ENCODE measurements at regions not wholly inside any gene's neighbourhood (a gene's known extent, or its start where the extent isn't known, plus 50 kb on each side); places are given as distances from the start of the nearest gene placed in this dataset.

GRCh38 chr13:84607261-84608013 is 725.2 kb upstream of the SLITRK1 start:
- intact Hi-C loops (cut with DNase I) = no loop called here
- Histone ChIP-seq H3K9ac (ENCODE audit: low read depth in 2 of 2, low read length in 2 of 2) (no peak overlapping the region), H3K27me3 (no peaks in the 10 kb centered on the region), H3K4me3 (no peak overlapping the region), H3K27ac (no peak overlapping the region), H3K4me1 (no peaks in the 10 kb centered on the region), H3K36me3 (no peaks in the 10 kb centered on the region), H3K9me3 (no peaks in the 10 kb centered on the region)
- no peak for TF ChIP-seq CTCF (IDR thresholded peaks at IDR 0.05)
- DNase-seq = no peak

GRCh38 chr13:84606616-84607015 is 724.3 kb upstream of the SLITRK1 start:
- intact Hi-C loops (cut with DNase I) = no loop called here
- Histone ChIP-seq H3K36me3 (no peaks in the 10 kb centered on the region), H3K9ac (ENCODE audit: low read depth in 2 of 2, low read length in 2 of 2) (no peak overlapping the region), H3K4me3 (no peak overlapping the region), H3K9me3 (no peaks in the 10 kb centered on the region), H3K4me1 (no peaks in the 10 kb centered on the region), H3K27me3 (no peaks in the 10 kb centered on the region), H3K27ac (no peak overlapping the region)
- no peak for TF ChIP-seq CTCF (IDR thresholded peaks at IDR 0.05)
- no peak for DNase-seq

- Histone ChIP-seq H3K9ac (ENCODE audit: low read depth in 2 of 2, low read length in 2 of 2) (no peak overlapping the region), H3K4me3 (no peak overlapping the region), H3K9me3 (no peaks in the 10 kb centered on the region), H3K36me3 (no peaks in the 10 kb centered on the region), H3K4me1 (no peaks in the 10 kb centered on the region), H3K27ac (no peak overlapping the region), H3K27me3 (no peaks in the 10 kb centered on the region)
- no peak for DNase-seq
- no peak for TF ChIP-seq CTCF (IDR thresholded peaks at IDR 0.05)
- intact Hi-C loops (cut with DNase I) = no loop called here
These were observed 723.7 kb upstream of the SLITRK1 start for GRCh38 chr13:84605927-84606326.

GRCh38 chr13:84591444-84591843 is 709.2 kb upstream of the SLITRK1 start:
- Histone ChIP-seq H3K27me3 (no peaks in the 10 kb centered on the region), H3K9ac (ENCODE audit: low read depth in 2 of 2, low read length in 2 of 2) (no peak overlapping the region), H3K4me1 (no peaks in the 10 kb centered on the region), H3K4me3 (no peak overlapping the region), H3K9me3 (no peaks in the 10 kb centered on the region), H3K36me3 (no peaks in the 10 kb centered on the region), H3K27ac (no peak overlapping the region)
- TF ChIP-seq CTCF (IDR thresholded peaks at IDR 0.05) = no peak
- intact Hi-C loops (cut with DNase I) = no loop called here
- no peak for DNase-seq

GRCh38 chr13:84590663-84591062 is 708.4 kb upstream of the SLITRK1 start:
- no peaks in the 10 kb centered on the region for H3K27me3 ChIP-seq
- H3K9ac ChIP-seq (ENCODE audit: low read depth in 2 of 2, low read length in 2 of 2) = no peak overlapping the region
- H3K27ac ChIP-seq = no peak overlapping the region
- no peak overlapping the region for H3K4me3 ChIP-seq
- TF ChIP-seq CTCF (IDR thresholded peaks at IDR 0.05) = no peak
- H3K36me3 ChIP-seq = no peaks in the 10 kb centered on the region
- no peaks in the 10 kb centered on the region for H3K4me1 ChIP-seq
- intact Hi-C loops (cut with DNase I) = no loop called here
- H3K9me3 ChIP-seq = no peaks in the 10 kb centered on the region
- DNase-seq = no peak
